ENCODE measurements at regions not wholly inside any gene's neighbourhood (a gene's known extent, or its start where the extent isn't known, plus 50 kb on each side); places are given as distances from the start of the nearest gene placed in this dataset.
"Not testable (repeated sequence)": the region's sequence is repeated elsewhere in the genome, so short reads cannot be mapped to it uniquely, and the experiment has no call there.

GRCh38 chr7:96829121-96829520 is 119.5 kb upstream of the SEM1 start:
- not testable (repeated sequence) for DNase-seq

DNA sequence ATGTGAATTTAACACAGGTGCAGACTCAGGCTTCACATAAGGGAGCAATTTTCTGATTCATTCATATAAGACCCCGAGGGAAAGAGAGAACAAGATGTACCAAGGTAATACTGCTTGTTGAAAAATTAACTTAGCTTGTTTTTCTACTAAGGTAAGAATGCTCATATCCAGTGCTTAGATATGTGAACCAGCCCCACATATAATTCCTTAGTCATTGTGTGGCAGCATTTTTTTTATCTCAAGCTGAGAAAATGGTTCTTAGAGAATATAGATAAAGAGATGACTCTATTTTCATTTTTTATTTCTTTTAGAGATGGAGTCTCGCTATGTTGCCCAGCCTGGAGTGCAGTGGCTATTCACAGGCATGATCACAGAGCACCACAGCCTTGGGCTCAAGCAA is 121.8 kb upstream of the SEM1 start:
- DNase-seq, result no peak

- no peak for DNase-seq
Measured at GRCh38 chr7:96832092-96832662, 122.5 kb upstream of the SEM1 start.

GRCh38 chr7:96833676-96834453 is 124.2 kb upstream of the SEM1 start:
- no peak for DNase-seq

DNA sequence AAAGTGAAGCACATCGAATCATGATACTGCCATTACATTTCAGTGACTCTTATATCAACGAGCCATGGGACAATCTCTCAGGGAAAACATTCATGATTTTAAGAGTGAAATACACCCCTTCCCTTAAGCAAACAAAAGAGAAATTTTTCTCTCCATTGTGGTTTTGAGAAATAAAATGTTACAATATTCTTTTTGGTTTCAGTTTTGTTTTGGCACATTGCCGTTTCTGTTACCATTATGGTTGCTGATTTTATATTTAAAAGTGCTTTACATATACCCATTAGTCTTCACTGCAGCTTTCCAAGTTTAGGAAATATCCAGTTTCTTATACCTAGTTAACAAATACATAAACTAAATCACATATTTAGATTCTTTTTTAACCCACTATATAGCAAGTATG is 126.8 kb upstream of the SEM1 start:
- DNase-seq, result no peak

DNA sequence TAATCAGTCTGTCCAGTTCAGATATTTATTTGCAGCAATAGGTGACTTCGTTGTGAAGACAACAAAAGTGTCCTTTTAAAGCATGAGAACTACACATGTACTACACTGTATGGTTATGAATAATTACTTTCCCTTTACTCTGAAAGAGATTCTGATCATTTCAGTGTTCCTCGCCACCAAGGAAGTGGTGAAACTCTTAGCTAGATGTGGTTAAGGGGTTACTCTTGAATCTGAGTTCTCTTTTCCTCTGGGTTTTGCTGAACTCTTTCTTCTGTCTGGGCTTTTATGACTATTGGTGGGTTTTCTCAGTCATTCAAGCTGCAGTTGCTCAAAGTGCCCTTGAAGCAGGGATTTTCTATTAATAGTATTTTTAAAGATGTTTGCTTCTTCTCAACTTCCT is 127.9 kb upstream of the SEM1 start:
- no peak for DNase-seq

GRCh38 chr7:96838481-96838880 is 128.8 kb upstream of the SEM1 start:
- DNase-seq, result no peak

DNA sequence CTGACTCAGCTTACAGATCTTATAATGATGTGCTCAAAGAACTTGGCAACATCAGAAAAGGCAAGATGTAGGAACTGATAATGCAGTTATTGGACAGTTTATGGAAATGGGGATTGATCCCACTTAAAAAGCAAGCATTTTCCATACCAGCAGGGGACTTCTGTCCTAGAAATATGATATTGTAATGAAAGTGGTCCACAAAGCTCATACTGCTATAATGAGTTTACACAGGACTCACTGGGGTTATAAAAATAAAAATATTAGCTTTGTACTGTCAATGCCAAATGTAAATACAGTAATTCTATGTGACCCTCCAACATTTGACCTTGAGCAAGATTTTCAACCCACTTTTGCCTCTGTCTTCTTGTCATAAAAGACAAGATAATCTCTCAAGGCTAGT is 145.5 kb upstream of the SEM1 start:
- DNase-seq, result no peak

DNA sequence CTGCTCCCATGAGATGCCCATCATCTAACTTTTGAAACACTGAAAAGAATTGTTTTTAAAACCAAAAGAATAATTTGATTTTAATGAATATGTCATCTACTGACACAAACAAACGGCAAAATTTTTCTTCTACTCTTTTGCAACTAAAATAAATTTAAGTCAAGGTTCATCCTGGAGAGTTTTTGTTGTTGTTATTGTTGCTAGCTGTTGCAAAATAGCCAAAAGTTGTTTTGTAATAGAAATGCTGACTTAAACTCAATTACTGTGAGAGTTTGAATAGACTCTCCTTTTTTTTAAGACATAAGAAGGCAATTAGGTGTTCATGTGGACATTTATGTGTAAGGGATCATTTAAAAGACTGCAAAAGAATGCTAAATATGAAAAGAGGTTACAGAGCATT is 146.0 kb upstream of the SEM1 start:
- DNase-seq, result no peak

DNA sequence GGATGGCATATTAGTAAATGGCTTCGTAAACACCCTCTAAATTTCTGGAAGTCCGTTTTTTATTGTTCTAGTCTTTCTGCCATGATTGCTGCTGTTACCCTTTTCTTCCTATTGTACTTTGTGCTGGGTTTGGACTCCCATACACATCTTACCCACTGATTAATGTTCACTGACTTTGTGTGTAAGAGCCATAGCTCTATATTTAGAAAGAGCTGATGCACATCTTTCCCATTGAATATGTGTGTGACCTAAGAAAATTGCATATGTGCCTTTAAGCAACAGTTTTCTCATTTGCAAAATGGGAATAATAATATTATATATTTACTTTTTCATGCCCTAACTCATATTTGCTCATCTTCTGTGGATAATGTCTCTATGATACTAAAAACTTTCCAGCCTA is 135.8 kb upstream of the DLX6 start:
- DNase-seq, result no peak

- no peak for DNase-seq
Measured at GRCh38 chr7:96870185-96870584, 135.2 kb upstream of the DLX6 start.

DNA sequence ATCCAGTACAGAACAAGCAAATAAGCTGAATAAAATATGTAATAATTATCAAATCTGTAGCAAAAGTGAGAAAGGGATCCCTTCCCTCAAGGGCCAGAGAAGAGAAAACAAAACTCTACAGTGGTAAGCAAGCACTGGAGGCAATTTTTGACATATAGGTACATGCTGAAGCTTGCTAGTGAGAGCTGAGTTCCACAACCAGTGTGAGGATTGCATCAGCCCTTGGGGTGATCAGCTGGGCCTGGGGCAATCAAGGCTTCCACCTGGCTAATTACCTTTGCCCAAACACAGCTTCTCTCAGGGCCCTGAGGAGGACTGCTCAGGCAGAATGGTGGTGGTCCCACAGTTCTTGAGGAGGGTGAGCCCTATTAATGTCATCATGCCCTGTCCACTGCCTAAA is 134.4 kb upstream of the DLX6 start:
- no peak for DNase-seq

DNA sequence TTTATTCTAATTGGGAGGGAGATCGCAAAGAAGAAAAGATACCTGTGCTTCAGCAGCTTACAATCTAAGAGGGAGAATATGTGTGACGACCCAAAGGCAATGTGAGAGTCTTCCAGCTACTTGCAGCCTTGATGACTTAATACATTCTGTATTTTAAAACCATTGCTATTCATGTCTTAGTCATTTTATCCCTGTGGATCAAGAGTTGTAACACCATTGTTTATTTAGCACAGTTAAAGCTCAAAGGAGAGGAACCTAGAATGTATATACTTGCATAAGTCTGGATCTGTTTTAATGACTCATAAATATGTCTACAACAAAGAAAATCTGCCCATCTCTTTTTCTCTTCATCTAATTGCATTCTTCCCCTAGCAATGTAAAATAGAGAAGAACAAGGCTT is 117.9 kb upstream of the DLX6 start:
- DNase-seq, result peak; percentile 4

DNA sequence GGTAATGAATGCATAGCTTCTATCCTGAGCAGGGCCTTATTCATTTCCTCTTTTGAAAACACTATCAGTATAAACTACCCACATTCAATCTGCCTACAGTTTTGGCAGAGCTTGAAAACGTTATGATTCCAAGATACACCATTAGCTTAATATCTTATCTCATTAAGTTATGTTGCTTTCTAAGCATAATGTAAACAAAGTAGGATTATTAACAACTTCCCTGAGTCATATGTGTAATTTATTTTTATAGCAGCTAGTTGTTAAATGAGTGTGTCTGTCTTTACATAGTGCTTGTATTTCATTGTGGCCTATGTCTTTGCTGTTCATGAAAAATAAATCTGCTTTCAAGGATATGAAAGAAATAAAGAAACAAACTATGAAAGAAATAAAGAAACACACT is 106.2 kb upstream of the DLX6 start:
- DNase-seq, result no peak

GRCh38 chr7:96901822-96902445 is 103.4 kb upstream of the DLX6 start:
- no peak for DNase-seq

DNA sequence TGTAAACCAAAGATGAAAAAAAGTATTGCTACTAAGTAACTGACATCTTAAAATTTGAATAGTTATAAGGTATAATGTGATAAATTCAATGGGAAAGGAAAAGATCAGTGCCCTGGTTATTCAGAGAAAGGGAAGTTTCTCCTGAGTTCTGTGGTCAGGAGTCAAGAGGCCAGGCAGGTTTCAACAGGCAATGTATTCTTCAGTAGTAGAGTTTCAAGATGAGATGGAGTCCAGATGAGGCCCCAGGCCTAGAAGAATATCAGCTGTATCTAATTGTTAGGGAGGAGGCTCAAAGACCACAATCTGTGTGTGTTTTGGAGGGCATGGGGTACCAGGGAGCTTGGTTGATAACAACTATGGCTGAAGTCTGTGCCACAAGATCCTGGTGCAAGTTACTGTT is 101.4 kb upstream of the DLX6 start:
- DNase-seq, result no peak

DNA sequence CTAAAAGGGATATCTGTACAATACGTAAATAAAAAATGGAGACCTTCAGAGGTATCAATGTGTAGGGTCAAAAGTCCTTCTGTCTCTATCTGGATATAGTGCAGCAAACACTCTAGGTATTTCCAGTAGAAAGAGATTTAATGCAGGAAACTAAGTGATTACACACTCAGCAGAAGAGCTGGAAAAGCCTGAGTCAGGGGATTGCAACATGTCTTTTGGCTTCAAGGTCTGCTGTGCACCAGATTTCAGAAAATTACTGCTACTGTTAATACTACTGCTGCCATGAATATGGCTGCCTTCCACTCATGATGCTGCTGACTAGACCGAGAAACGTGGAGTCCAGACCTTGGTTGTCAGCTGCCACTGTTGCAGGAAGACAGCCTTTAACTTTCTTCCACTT is 94.9 kb upstream of the DLX6 start:
- DNase-seq, result no peak

DNA sequence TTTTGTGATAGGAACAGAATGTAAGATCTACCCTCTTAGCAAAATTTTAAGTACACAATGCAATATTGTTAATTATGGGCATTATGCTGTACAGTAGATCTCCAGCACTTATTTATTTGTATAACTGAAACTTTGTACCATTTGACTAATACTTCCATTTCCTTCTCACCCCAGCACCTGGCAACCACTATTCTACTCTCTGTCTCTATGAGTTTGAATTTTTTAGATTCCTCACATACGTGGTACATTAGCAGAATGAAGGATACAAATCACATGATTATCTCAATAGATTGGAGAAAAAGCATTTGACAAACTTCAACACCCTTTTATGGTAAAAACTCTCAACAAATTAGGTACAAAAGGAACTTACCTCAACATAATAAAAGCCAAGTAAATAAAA is 90.3 kb upstream of the DLX6 start:
- no peak for DNase-seq

DNA sequence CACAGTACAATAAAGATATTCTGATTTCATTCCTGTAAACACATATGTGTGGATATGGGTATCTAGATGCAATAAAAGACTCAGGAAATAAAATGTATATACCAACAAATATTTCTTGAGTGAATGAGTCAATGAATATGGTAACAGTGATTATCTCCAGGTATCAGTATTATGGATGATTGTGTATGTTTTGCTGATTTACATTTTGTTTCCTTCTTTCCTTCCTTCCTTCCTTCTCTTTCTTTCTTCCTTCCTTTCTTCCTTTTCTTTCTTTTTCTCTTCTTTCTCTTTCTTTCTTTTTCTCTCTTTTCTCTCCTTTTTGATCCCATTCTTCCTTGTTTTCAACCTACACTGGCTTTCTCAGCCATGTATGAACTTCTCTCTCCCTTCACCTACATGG is 85.3 kb upstream of the DLX6 start:
- DNase-seq, result no peak

GRCh38 chr7:96920713-96921112 is 84.6 kb upstream of the DLX6 start:
- DNase-seq, result no peak

GRCh38 chr7:96921231-96921630 is 84.1 kb upstream of the DLX6 start:
- DNase-seq, result no peak

GRCh38 chr7:96921771-96922170 is 83.6 kb upstream of the DLX6 start:
- DNase-seq, result no peak

GRCh38 chr7:96923345-96923744 is 82.0 kb upstream of the DLX6 start:
- not testable (repeated sequence) for DNase-seq

- no peak for DNase-seq
Measured at GRCh38 chr7:96927131-96927530, 78.2 kb upstream of the DLX6 start.

- DNase-seq, result no peak
Measured at GRCh38 chr7:96928965-96929364, 76.4 kb upstream of the DLX6 start.
